Peyer's patch (tissue), 4 donors: ENCODE measurements at regions not wholly inside any gene's neighbourhood (a gene's known extent, or its start where the extent isn't known, plus 50 kb on each side); places are given as distances from the start of the nearest gene placed in this dataset.

Experiments
- DNase-seq, 3 donors: peaks; one replicate each; pipeline ENCODE4 v3.0.0-alpha.2; 2017 to 2019
- H3K27ac ChIP-seq, 4 donors: fragments of 200-600 bp; sonication (generic); one replicate each; pipeline ENCODE4 v1.5.1; 2016 to 2019
- H3K27me3 ChIP-seq, 2 donors: fragments of 200-600 bp; sonication (generic); one replicate each; pipeline ENCODE4 v1.5.1; 2019
- H3K36me3 ChIP-seq, 3 donors: fragments of 200-600 bp; sonication (generic); one replicate each; pipeline ENCODE4 v1.5.1; 2016 to 2019
- H3K4me1 ChIP-seq, 4 donors: fragments of 200-600 bp; sonication (generic); one replicate each; pipeline ENCODE4 v1.5.1; 2016 to 2019
- H3K4me3 ChIP-seq, 4 donors: fragments of 200-600 bp; sonication (generic); 1 replicate in 3 of 4; 2 replicates in 1 of 4; pipeline ENCODE4 v1.5.1; 2016 to 2019; ENCODE audit warnings: mild to moderate bottlenecking in 1 of 4
- H3K9me3 ChIP-seq, 4 donors: fragments of 200-600 bp; sonication (generic); one replicate each; pipeline ENCODE4 v1.5.1; 2016 to 2019; ENCODE audit warnings: mild to moderate bottlenecking in 1 of 4
- POLR2A ChIP-seq, 2 donors: fragments of 450-650 bp; IDR thresholded peaks; one replicate each; pipeline ENCODE4 v1.5.1; 2017; ENCODE audit warnings: antibody characterized with exemption in 2 of 2, mild to moderate bottlenecking in 2 of 2, moderate library complexity in 2 of 2
- TF ChIP-seq, protein P1 (sequence below), 6 experiments: fragments of 450-650 bp in 4 of 6; fragments of 200-600 bp in 2 of 6; sonication (generic) in 1 of 6; IDR thresholded peaks; one replicate each; pipeline ENCODE4 v1.5.1; 2017 to 2019; ENCODE audit warnings: antibody characterized with exemption in 6 of 6, mild to moderate bottlenecking in 3 of 6, moderate library complexity in 1 of 6

DNA sequence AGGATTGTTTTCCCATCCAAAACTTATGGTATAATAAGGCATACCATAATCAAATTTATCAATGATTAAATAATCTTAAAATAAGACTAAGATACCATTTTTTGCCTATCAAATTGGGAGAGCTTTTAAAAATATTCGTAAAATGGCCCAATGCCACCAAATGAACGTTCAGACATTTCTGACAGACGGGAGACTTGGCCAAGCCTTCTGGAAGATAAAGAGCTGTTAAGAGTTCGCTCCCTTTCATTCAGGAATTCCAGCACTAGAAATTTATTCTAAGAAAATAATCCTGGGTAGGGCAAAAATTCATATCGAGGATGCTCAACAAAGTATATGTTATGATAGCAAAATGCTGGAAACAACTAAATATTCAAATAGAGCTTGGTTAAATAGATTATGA, 85.6 kb upstream of the NEO1 start:
- Histone ChIP-seq H3K4me1 (peaks cover 0 to 21% (median 0%) of the 10 kb centered on the region in 4 donors), H3K4me3 (no peak overlapping the region), H3K27me3 (no peaks in the 10 kb centered on the region), H3K27ac (no peak overlapping the region), H3K36me3 (no peaks in the 10 kb centered on the region), H3K9me3 (no peaks in the 10 kb centered on the region)
- TF ChIP-seq POLR2A (IDR thresholded peaks at IDR 0.05) = no peak
- TF ChIP-seq, protein P1, sequence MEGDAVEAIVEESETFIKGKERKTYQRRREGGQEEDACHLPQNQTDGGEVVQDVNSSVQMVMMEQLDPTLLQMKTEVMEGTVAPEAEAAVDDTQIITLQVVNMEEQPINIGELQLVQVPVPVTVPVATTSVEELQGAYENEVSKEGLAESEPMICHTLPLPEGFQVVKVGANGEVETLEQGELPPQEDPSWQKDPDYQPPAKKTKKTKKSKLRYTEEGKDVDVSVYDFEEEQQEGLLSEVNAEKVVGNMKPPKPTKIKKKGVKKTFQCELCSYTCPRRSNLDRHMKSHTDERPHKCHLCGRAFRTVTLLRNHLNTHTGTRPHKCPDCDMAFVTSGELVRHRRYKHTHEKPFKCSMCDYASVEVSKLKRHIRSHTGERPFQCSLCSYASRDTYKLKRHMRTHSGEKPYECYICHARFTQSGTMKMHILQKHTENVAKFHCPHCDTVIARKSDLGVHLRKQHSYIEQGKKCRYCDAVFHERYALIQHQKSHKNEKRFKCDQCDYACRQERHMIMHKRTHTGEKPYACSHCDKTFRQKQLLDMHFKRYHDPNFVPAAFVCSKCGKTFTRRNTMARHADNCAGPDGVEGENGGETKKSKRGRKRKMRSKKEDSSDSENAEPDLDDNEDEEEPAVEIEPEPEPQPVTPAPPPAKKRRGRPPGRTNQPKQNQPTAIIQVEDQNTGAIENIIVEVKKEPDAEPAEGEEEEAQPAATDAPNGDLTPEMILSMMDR (IDR thresholded peaks at IDR 0.05) = no peak
- no peak for DNase-seq

DNA sequence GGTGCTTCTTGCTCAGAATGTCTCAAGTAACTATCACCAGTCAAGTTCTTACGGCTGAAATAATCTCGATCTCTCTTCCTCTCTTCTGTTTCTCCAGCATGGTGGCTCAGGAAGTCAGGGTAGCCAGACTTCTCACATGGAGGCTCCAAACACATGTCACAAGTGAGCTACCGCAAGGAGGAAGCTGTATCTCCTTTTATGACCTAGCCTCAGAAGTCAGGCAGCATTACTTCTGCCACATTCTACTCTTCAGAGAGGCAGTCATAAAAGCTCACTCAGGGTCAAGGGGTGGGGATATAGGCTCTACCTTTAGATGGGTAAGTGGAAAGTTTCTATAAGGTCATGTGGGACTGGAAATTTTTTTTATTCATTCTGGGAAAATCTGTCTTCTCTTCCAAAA, 86.6 kb upstream of the NEO1 start:
- H3K9me3 ChIP-seq = no peaks in the 10 kb centered on the region

DNA sequence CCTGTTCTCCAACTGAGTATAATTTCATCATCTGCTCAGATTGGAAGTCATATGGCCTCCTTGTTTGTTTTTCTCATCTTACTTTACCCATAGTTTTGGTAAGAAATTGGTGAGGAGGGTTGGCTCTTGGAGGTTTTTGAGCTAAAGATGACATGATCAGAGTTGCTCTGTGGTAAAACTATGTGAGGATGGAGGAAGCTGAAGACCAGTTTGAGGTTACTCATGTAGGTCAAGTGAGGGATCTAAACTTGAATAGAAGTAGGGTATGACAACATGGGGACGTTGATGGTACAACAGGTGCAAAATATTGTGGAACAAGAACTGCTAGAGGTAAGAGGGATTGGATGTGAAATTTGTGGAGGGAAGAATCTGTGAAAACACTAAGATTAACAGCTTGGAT, 87.7 kb upstream of the NEO1 start:
- TF ChIP-seq POLR2A (IDR thresholded peaks at IDR 0.05) = no peak
- TF ChIP-seq, protein P1 (IDR thresholded peaks at IDR 0.05) = no peak
- no peak for DNase-seq
- H3K9me3 ChIP-seq = no peaks in the 10 kb centered on the region
- H3K27ac ChIP-seq = no peak overlapping the region
- H3K36me3 ChIP-seq = no peaks in the 10 kb centered on the region
- no peak overlapping the region for H3K4me3 ChIP-seq
- H3K27me3 ChIP-seq = no peaks in the 10 kb centered on the region
- H3K4me1 ChIP-seq = peaks cover 0 to 18% (median 0%) of the 10 kb centered on the region in 4 donors

More for the DNA sequence above, 86.6 kb upstream of the NEO1 start:
- peaks cover 0 to 18% (median 0%) of the 10 kb centered on the region in 4 donors for H3K4me1 ChIP-seq
- no peak overlapping the region for H3K27ac ChIP-seq
- no peak for DNase-seq
- no peak overlapping the region for H3K4me3 ChIP-seq
- no peaks in the 10 kb centered on the region for H3K27me3 ChIP-seq
- no peaks in the 10 kb centered on the region for H3K36me3 ChIP-seq
- TF ChIP-seq, protein P1 (IDR thresholded peaks at IDR 0.05) = no peak
- no peak for TF ChIP-seq POLR2A (IDR thresholded peaks at IDR 0.05)

DNA sequence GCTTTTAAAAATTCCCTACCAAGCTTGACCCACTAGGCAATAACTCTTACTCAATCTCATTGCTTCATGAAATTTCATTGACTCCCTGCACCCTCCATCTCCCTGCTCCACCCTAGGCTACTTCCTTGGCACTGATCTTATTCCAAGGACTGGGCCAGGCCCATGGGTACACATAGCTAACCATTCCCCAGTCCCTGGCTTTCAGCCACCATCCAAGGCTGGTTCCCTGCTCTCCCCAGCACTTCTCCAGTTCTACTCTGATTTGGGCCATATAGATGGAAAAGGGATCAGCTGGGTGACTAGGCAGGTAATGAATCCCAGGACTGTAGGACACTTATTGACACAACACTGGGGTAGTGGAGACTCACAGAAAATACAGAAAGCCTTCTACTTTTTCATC, 88.1 kb upstream of the NEO1 start:
- H3K4me3 ChIP-seq = no peak overlapping the region
- no peaks in the 10 kb centered on the region for H3K36me3 ChIP-seq
- peaks cover 0 to 18% (median 0%) of the 10 kb centered on the region in 4 donors for H3K4me1 ChIP-seq
- TF ChIP-seq, protein P1 (IDR thresholded peaks at IDR 0.05) = no peak
- no peaks in the 10 kb centered on the region for H3K27me3 ChIP-seq
- no peak overlapping the region for H3K27ac ChIP-seq
- DNase-seq = no peak
- no peaks in the 10 kb centered on the region for H3K9me3 ChIP-seq

DNA sequence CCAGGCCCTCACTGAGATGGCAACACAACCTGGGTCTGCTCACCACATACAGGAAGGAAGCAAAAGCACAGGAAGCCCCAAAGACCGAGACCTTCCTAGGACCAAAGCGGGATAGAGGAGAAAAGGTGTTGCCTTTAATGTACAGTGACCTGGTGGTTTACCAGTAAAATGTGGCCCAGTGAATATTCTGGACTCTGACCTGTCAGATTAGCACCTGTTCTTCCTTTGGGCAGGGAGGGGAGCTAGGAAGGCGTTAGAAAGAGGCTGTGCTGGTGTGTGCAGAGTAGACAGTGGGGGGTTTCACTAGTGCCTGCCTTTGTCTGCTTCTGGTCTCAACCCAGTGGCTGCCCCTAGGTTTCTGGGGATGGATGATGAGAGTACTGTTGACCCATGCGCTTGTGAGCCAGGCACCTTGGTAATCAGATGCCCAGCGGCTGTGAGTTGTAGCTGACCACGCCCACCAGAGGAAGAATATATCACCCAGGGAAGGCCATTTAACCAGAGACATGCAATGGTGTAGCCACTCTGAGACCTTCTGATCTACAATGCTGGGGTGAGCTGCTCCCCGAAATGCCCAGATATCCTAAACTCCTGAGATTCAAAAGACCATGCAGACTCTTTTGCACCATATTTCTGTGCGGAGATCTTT, 90.1 kb upstream of the NEO1 start:
- no peaks in the 10 kb centered on the region for H3K36me3 ChIP-seq
- H3K27ac ChIP-seq = peak overlapping the region in 3 of 4 donors; percentile 12 to 55 (median 44)
- no peaks in the 10 kb centered on the region for H3K9me3 ChIP-seq
- peaks cover 0 to 15% (median 0%) of the 10 kb centered on the region in 4 donors for H3K4me1 ChIP-seq
- H3K27me3 ChIP-seq = no peaks in the 10 kb centered on the region
- no peak overlapping the region for H3K4me3 ChIP-seq
- TF ChIP-seq, protein P1 (IDR thresholded peaks at IDR 0.05) = no peak
- TF ChIP-seq POLR2A (IDR thresholded peaks at IDR 0.05) = no peak
- peak in 2 of 3 donors; percentile 49 to 55 for DNase-seq
